ENCODE measurements at regions not wholly inside any gene's neighbourhood (a gene's known extent, or its start where the extent isn't known, plus 50 kb on each side); places are given as distances from the start of the nearest gene placed in this dataset.
A peak's percentile ranks its signal among the peaks of the same experiment; 100 is the strongest.
"Not testable (repeated sequence)": the region's sequence is repeated elsewhere in the genome, so short reads cannot be mapped to it uniquely, and the experiment has no call there.

DNA sequence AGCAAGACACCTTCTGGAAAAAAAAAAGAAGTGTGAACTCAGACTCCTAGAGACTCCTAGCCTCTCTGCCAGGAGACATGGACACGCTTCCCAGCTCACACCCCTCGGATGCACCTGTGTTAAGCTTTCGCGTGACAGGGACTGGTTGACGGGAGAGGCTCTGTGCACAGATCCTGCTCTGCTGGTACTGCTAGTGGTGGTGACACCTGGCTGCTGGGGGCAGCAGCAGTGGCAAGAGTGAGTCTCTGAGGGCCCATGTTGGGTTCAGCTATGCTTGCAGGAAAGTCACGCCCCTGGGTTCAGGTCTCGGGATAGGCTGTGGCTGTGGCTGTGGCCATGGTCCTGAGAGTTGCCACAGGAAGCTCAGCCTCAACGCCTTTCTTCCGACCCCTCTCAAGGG is 81.1 kb downstream of the XRCC2 start:
- DNase-seq, result no peak

DNA sequence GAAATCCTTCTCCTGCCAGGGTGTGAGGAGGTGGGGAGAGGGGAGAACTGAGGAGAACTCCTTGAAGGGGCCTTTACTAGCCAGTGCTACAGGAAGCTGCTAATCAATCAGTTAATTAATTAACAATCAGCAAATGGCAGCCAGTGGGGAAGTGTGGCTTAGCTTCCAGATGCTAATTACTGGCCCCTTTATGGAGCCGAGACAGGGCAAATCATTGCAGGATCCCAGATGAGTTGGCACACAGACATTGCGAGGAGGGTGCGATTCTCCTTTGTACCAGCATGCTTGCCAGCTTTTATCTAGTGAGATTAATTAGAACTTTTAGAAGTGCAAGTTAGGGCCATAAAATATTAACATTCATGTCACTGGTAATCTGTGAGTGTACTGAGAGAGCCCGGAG is 84.0 kb downstream of the XRCC2 start:
- no peak for DNase-seq

DNA sequence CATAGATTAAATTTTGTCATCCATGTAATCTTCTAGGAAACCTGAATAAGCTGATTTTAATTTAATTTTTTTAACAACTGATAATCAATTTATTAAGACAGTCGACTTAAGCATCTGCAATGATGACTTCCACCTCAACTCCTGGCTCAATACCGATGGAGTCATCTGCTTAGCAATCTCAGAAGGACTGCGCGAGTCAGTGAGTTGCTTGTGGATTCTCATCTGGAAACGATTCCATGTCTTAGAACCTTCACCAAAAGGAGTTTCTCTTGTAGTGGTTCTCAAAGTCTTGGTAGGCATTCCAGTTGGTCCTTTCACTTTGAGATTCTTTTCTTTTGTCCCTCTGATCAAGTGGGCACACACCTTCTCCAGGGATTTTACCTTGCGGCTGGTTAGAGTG is 85.5 kb downstream of the XRCC2 start:
- DNase-seq, result no peak

DNA sequence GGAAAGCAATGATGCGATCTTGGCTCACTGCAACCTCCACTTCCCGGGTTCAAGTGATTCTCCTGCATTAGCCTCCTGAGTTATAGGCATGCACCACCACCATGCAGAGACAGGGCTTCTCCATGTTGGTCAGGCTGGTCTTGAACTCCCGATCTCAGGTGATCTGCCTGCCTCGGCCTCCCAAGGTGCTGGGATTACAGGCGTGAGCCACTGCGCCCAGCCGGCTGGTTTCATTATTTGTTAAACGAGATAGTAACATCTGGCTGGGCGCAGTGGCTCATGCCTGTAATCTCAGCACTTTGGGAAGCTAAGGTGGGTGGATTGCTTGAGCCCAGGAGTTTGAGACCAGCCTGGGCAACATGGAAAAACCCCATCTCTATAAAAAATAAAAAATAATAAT is 86.1 kb downstream of the XRCC2 start:
- DNase-seq, result not testable (repeated sequence)

DNA sequence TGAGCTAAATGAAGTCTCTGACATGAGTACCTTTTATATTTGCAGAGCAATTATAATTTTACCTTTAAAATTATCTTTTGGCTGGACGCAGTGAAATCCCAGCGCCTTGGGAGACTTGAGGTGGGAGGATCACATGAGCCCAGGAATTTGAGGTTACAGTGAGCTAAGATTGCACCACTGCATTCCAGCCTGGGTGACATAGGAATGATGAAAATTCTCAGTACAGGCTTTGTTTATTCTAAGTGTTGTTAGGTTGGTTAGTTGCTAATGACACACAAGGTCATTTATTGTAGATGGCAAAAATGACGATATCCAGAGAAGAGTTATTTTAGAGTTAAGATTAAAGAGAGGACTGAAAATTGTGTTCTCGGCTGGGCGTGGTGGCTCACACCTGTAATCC is 87.6 kb downstream of the XRCC2 start:
- DNase-seq, result no peak

DNA sequence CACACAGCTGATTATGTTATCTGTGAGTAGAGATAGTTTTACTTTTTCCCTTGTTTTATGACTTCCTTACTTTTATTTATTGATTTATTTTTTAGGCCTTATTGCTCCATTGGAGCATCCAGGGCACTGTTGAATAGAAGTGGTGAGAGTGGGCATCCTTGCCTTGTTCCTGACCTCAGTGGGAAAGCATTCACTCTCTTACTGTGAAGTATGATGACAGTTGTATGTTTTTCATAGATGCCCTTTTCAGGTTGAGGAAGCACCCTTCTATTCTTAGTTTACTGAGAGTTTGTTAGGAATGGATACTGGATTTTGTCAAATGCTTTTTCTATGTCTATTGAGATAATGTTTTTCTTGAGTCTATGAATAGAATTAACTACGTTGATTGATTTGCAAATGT is 88.6 kb downstream of the XRCC2 start:
- DNase-seq, result no peak

DNA sequence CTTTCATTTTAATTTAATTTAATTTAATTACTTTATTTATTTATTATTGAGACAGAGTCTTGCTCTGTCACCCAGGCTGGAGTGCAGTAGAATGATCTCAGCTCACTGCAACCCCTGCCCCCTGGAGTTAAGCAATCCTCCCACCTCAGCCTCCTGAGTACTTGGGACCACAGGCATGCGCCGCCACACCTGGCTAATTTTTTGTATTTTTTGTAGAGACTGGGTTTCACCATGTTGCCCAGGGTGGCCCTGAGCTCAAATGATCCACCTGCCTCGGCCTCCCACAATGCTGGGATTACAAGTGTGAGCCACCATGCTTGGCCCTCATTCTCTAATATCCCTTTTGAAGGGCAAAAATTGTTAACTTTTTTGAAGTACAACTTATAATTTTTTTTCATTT is 92.9 kb downstream of the XRCC2 start:
- no peak for DNase-seq

DNA sequence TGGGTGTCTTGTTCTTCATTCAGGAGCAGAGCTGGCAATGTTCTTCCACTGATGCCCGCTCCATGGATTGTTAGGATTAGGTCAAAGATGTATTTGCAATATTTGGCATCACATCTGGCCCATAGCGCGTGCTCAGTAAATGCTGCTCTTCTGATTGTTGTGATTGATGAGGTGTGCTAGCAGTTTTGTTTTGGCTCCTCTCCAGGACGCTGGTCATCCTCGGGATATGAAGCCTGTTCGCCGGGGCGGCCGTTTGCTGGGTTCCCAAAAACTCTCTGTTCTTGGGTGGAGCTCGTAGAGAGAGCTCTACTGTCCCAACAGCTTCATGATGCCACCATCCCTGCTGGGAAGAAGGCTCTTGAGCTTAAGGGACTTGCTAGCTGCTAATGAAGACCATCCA is 96.9 kb downstream of the XRCC2 start:
- no peak for DNase-seq

DNA sequence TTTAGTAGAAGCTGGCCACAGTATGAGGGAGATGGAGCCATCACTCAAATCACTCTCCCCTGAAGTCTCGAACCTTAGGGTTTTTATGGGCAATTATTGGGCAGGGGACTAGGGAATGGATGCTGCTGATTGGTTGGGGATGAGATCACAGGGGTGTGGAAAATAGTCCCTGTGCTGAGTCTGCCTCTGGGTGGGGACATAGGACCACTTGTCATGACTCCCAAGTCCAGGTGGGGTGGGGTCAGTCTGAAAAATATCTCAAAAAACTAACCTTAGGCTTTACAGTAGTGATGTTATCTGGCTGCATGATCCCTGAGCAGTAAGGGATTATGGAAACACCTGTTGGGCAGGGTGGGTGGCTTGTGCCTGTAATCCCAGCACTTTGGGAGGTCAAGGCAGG is 98.6 kb downstream of the XRCC2 start:
- DNase-seq, result no peak

DNA sequence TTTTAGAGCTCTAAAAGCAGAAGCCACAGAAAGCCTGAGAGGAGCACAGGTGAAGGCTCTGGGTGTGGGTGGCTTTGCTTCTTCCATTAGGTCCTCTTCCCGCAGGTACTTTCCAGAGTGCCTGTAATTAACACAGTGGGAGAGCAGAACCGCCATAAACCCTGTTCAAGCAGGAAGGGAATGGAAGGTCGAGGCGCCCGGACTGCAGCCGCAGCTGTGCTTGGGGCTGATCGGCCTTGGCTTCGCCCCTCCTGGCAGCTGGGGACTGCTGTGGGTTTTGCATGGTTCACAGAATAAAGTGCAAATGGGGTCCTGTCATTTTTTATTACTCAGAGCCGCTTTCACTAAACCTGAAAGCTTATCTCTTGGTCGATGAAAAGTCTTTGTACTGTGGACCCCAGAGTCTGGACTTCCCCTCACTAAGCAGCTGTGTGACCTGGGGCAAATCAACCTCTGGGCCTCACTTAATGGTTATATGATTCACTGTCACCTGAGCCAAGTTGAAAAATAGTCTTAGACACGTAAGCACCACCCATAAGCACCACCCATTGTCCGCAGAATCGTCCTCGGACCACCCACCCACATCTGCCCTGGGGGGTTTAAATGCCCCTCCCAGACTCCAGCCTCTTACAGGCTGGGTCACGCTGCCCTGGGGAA is 100.9 kb downstream of the XRCC2 start:
- DNase-seq, result peak; percentile 19

DNA sequence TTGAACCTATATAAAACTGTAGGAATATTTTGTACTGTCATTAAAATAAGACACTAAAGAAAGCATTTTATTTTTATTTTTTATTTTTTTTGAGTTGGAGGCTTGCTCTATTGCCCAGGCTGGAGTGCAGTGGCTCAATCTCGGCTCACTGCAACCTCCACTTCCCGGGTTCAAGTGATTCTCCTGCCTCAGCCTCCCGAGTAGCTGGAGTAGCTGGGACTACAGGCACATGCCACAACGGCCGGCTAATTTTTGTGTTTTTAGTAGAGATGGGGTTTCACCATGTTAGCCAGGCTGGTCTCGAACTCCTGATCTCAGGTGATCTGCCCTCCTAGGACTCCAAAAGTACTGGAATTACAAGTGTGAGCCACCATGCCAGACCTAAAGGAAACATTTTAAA is 102.8 kb downstream of the XRCC2 start:
- DNase-seq, result not testable (repeated sequence)

DNA sequence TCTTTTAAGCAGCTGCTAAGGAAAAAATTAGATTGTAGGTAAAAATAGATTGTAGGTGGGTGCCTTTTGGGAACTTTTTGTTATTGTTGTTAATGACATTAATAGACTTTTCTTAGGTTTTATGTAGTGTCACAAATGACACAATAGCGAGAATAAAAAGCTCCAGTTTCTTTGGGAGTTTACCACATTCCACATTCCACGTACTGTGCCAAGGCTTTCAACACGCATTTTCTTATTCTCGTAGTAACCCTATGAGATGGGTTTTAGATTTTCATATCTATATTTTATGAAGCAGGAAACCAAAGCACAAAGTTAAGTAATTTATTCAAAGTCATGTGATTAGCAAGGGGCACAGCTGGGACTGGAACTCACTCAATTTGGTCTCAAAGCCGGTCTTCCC is 103.8 kb downstream of the XRCC2 start:
- DNase-seq, result no peak

DNA sequence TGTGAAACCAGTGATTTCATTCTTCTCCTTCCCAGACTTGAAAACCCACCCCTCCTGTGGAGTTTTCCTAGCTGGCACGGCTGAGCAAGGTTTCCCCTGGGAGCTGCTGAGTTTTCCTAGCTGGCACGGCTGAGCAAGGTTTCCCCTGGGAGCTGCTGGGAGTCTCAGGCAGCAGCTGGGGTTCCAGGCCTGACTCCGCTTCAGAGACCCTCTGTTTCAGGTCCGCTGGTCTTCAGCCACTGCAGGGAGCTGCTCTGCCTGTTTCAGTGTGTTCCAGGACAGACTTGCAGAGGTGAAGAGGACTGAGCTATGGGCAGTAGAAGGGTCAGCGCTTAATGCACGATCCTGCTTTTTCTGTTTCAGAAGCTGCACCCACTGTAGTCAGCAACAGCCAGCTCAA is 104.9 kb downstream of the XRCC2 start:
- DNase-seq, result peak; percentile 40

DNA sequence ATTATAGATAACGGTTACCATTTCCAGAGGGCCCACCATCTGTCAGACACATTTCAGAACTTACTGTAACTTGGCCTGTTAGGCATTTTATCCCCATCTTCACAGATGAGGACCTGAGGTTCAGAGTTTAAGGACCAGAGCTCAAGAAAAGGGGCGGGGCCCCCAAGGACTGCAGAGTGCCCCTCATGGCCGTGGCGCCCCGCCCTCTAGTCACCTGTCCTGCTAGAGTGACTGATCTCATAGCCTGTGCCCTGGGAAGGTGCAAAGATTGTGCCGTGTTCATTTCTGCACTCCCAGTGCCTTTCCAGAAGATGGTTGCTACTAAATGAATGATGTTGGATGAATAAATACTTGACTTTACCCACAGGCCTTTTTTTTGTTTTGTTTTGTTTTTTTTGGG is 107.0 kb downstream of the XRCC2 start:
- no peak for DNase-seq

DNA sequence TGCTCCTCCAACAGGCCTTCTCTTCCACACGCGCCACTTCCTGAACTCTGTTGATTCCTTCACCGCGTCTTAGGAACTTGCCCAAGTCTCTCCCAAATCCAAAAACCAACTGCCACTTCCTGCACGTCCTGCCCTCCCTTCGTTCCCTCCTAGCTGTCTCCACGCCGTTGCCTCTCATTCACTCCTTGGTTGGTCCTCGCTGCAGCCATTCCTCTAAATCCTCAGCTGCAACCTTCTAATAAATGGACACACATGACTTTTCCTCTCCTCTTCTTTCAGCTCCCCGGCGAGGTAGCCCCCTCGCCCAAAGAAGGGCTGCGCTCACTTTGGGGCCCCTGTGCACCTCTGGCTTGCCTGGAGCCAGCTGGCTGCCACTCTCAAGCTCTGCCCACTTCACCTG is 110.2 kb downstream of the XRCC2 start:
- DNase-seq, result no peak

DNA sequence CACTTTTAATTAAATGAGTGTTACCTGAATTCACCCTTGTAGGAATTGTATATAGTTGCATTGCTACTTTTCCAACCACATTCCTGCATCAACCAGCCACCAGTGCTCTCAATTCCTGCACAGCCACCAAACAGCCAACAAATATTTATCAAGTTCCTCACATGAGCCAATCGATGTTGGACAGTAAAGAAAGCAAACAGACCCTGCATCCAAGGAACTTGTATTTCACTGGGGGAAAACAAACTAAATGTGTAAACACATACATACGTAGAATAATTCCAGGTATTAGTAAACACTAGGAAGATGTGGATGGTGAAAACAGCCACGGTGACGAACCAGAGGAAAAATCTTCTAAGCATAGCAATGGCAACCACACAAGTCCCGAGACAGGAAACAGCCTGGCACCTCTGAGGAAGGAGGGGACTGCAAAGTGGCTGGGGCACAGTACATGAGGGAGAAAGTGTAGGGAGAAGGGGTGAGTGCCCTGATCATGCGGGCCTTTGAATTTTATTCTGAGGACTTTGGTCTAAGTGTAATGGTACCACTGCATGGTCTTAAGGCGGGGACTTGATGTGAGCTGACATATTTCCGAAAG is 111.2 kb downstream of the XRCC2 start:
- no peak for DNase-seq

DNA sequence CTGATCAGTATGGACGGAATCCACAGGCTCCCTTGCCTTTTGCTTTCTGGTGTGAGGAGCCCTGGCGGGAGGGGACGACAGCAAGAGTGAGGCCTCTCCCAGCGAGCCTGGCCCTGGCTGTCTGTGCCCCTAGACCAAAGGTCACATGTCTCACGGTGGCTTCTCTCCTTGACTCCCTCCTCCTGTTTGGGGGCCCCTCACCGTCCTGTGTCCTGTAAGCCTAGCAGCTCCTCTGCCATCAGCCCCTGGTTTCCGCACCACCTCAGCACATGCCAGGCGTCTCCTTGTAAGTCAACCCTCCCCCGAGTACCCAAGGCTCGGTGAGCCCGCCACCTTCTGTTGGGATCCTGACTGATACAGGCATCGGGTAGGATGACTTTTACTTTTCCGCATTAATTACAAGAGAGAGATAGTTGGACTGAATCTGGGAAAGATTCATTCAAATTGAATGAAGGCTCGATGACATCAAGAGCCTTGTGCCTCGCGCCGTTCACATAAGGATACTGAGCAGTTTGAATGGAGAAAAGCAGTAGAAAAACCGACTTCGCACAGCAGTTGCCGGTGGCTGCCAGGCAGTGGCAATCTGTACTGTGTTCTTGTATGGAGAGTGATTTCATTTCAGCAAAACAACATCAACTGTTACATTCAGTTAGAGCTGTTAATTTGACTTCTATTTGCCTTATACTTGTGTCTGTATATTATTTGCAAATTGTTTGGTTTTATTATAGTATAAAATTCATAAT is 119.8 kb downstream of the XRCC2 start:
- DNase-seq, result no peak

DNA sequence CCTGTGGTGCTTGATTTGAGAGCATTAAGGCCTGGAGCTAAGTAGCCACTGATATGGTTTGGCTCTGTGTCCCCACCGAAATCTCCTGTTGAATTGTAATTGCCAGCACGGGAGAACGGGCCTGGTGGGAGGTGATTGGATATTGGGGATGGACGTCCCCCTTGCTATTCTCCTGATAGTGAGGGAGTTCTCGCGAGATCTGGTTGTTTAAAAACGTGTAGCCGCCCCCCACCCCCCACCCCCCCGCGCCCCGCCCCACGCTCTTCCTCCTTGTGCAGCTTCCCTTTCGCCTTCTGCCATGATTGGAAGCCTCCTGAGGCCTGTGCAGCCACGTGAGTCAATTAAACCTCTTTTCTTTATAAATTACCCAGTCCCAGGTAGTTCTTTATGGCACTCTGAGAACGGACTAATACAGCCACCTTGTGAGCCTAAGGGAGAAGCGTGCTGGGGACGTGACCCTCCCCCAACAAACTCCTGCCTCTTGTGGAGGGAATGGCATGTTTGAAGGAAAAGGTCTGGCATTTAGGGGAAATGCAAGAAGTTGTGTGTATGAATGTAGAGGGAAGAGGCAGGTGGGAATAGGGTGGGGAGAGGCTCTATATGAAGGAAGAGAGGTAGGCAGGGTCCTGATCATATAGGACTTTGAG is 118.0 kb upstream of the KMT2C start:
- DNase-seq, result no peak

DNA sequence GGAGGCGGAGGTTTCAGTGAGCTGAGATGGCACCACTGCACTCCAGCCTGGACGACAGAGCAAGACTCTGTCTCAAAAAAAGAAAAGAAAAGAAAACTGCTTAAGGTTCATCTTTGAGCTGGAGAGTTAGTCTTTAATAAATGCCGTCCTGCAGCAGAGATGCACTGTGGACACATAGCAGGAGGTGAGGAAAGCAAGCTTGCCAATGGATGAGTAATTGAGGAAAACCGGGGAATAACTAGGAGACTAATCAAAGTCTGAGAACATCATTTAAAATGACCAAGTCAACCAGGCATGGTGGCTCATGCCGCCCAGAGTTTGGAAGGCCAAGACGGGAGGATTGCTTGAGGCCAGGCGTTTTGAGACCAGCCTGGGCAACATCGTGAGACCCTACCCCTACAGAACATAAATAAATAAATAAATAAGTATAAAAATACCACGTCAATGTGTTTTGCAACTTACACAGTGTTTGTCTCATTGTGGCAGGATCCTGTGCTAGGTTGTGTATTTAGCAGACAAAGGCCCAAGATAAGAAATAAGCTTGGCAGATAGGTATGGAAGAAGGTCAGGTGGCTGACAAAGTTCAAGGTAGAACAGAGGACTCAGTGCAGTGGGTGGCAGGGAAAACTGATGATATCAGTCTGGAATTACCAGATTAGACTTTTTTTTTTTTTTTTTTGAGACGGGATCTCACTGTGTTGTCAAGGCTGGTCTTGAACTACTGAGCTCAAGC is 115.7 kb upstream of the KMT2C start:
- no peak for DNase-seq

DNA sequence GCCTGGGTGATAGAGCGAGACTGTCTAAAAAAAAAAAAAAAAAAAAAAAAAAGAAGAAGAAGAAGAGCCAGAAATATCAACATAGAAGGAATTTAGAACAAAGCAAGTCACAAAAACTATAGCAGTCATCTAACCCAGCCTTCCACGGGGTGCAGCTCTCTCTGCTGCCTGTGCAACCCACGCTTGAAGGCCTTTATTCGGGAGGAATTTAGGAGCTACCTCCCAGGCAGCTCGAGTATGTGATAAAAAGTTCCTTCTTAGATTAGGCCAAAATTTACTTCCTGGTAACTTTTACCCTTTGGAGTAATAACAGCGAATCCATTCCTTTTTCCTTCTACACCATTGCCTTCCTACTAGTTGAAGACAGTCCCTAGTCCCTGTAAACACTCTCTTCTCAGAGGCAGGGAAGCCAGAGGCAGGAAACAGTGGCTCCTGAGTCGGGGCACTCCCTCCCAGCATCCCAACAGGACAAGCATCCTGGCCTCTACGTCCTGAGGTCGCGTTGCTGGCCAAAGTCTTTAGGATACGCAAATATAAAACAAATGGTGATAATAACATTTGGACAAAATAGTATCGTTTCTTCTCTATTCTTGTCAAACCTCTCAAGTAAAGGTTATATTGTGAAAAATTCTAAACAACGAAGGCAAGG is 109.3 kb upstream of the KMT2C start:
- no peak for DNase-seq

DNA sequence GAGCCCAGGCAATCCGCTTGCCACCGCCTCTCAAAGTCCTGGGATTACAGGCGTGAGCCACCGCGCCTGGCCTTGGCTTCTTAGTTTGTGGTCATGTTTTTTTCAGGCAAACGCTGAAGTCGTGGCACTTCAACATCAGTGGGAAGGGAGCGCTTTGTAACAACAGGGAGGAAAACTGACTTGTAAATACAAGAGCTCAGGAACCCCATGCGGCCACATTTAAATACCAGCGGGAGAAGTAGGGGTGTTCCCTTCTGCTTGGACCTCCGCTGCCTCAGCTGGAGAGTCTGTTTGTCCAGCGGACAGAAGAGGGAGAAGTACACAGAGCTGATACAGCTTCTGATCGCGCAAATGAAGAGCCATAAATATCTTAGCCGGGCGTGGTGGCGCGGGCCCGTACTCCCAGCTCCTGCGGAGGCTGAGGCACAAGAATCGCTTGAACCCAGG is 108.7 kb upstream of the KMT2C start:
- no peak for DNase-seq

DNA sequence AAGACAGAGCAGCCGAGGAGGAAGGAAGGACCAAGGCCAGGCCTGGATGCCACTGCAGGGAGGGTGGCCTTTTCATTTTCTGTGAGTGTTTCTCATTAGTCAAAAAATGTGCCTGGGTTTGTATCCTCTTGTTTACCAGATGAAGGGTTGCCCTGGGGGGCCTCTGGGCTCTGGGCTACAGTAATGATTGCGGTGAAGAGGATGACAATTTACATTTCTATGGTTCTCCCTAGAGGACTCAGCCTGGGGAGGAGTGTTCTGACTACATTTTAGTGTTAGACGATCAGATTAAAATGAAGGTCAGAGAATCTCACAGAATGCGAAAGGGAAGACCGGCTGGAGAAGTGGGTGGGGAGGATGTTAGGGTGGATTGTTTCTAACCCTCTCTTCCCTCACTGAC is 108.0 kb upstream of the KMT2C start:
- no peak for DNase-seq

DNA sequence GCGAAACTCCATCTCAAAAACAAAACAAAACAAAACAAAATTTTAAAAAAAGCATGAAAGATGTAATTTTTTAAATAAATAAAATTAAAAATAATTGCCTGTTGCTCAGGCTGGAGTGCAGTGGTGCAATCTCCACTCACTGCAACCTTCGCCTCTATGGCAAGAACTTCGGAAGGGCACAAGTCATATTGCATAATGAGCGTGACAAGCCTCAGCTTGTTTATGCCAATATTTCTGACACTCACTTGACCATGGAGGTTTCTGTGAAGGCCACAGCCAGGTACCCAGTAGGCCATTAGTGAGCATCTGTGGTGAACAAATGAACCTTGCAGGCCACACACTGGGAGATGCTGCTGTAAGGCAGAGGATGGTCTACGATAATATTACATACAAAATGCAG is 106.1 kb upstream of the KMT2C start:
- no peak for DNase-seq
